BJ (cell line): ENCODE measurements at regions not wholly inside any gene's neighbourhood (a gene's known extent, or its start where the extent isn't known, plus 50 kb on each side); places are given as distances from the start of the nearest gene placed in this dataset.

ENCODE experiments used
- CTCF ChIA-PET: fragments of 350-600 bp; formaldehyde crosslinking; extraction: SDS; loops from one replicate; lab custom pipeline; 2021; ENCODE audit warnings: antibody characterized with exemption, inconsistent platforms; lab: Yijun Ruan, JAX
- POLR2A ChIA-PET: fragments of 300-600 bp; sonication (Branson Sonifier 250); formaldehyde crosslinking; extraction: SDS; loops from one replicate; lab custom pipeline; 2021; ENCODE audit warnings: antibody characterized with exemption; lab: Charles Lee
- DNase-seq: peaks from one replicate; pipeline ENCODE4 v3.0.0-alpha.2; 2011; ENCODE audit warnings: low read depth
- H3K27me3 ChIP-seq: 2 replicates; pipeline ENCODE4 v1.6.0; 2011; ENCODE audit warnings: low read length; ENCODE audit not compliant: control insufficient read depth, insufficient read depth
- H3K36me3 ChIP-seq: 2 replicates; pipeline ENCODE4 v1.5.1; 2011; ENCODE audit warnings: low read length; ENCODE audit not compliant: control insufficient read depth, insufficient read depth
- H3K4me3 ChIP-seq: 2 replicates; pipeline ENCODE4 v1.5.1; 2011; ENCODE audit warnings: low read depth, mild to moderate bottlenecking, control low read depth, low read length
- CTCF ChIP-seq: IDR thresholded peaks from 2 replicates; pipeline ENCODE4 v1.5.1; 2011; ENCODE audit warnings: low read depth, mild to moderate bottlenecking, control low read depth, inconsistent platforms, low read length, moderate library complexity; ENCODE audit not compliant: insufficient read depth

DNA sequence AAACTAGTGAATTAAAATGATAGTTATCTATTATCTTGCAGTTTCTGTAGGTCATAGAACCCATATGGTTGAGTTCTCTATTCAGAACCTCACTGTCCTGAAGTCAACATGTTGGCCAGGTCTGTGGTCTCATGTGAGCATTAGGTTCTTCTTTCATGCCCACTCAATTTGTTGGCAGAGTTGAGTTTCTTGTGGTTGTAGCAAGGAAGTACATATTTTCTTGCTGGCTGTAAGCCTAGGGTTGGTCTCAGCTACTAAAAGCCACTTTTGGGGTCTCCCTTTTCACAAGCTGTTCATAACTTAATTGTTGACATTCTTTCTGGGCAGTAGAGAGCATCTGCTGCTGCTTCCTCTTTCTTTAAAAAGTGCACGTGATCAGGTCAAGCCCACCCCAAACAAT is 1165.1 kb upstream of the NCAM2 start:
- H3K27me3 ChIP-seq, result no peaks in the 10 kb centered on the region
- no peak overlapping the region for H3K4me3 ChIP-seq
- ChIA-PET CTCF (no interaction called here), POLR2A (no interaction called here)
- no peak for DNase-seq
- TF ChIP-seq CTCF, result no peak
- H3K36me3 ChIP-seq, result no peaks in the 10 kb centered on the region

DNA sequence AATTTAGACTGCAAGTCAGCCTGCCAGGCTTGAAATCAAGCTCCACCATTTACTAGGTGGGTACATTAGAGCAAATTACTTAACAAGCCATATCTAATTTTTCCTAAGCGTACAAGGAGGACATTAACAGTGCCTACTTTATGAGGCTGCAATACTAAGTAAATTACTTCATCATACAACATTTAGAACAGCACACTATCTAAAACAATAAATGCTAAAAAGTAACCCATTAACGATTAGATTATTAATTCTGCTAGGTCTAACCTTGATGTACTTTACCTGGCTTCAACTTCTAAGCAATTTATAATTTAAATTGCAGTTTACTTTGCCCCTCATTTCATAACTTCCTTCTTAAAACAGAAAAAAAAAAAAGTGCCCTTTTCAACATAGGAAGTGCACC is 1155.6 kb upstream of the NCAM2 start:
- no peak for DNase-seq
- no peak for TF ChIP-seq CTCF
- no peaks in the 10 kb centered on the region for H3K27me3 ChIP-seq
- no peaks in the 10 kb centered on the region for H3K36me3 ChIP-seq
- no peak overlapping the region for H3K4me3 ChIP-seq
- POLR2A ChIA-PET, result no interaction called here
- CTCF ChIA-PET, result no interaction called here

- no peak for TF ChIP-seq CTCF
- CTCF ChIA-PET, result no interaction called here
- no peak for DNase-seq
- Histone ChIP-seq H3K4me3 (no peak overlapping the region), H3K27me3 (no peaks in the 10 kb centered on the region), H3K36me3 (no peaks in the 10 kb centered on the region)
- POLR2A ChIA-PET, result no interaction called here
Observed at GRCh38 chr21:19844334-19844733, 1153.9 kb upstream of the NCAM2 start.

DNA sequence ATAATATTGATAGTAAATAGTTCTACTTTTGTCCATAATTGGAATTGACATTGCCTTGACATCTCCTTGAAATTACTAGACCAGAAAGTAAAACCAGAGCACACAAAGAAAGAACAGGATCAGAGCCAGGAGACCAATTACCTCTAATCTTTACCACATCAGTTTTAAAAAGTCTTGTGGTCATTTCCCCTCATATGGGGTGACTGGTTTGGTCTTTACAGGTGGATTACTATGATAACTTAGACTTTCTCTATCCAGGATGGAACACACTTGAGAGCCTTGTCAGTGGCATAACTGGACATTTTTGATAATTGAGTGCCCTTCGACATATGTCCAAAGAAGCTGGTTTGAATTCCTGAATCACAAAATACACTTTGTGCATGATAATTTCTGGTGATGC is 1148.1 kb upstream of the NCAM2 start:
- DNase-seq, result no peak
- no peaks in the 10 kb centered on the region for H3K27me3 ChIP-seq
- H3K36me3 ChIP-seq, result no peaks in the 10 kb centered on the region
- no peak for TF ChIP-seq CTCF
- H3K4me3 ChIP-seq, result no peak overlapping the region
- POLR2A ChIA-PET, result no interaction called here
- CTCF ChIA-PET, result no interaction called here

DNA sequence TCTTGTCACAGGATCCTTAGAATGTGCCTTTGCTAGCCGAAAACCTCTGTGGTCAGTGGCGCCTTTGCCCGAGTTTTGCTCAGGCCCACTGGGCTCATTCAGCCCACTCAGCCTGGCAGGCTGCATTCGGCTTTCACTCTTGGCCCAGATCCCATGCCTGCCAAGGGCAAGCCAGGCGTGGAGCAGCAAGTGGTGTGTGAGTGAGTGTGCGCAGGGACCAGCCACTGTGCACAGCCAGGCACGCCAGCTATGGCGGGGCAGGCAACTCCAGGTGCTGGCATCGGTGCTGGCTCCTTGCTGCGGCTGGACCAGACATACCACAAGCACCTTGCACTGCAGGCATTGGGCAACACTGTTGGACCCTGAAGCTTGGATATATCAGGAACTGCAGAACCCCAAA is 1145.1 kb upstream of the NCAM2 start:
- CTCF ChIA-PET, result no interaction called here

More for the DNA sequence above, 1145.1 kb upstream of the NCAM2 start:
- TF ChIP-seq CTCF, result no peak
- POLR2A ChIA-PET, result no interaction called here
- Histone ChIP-seq H3K4me3 (no peak overlapping the region), H3K36me3 (no peaks in the 10 kb centered on the region), H3K27me3 (no peaks in the 10 kb centered on the region)
- no peak for DNase-seq
